CD14-positive monocyte (primary cell): ENCODE measurements at regions not wholly inside any gene's neighbourhood (a gene's known extent, or its start where the extent isn't known, plus 50 kb on each side); places are given as distances from the start of the nearest gene placed in this dataset.

Source experiments
- DNase-seq, 3 donors: peaks; one replicate each; pipeline ENCODE4 v3.0.0-alpha.2; 2011 to 2022
- H2AFZ ChIP-seq: 2 replicates; pipeline ENCODE4 v1.6.0; 2012; ENCODE audit warnings: mild to moderate bottlenecking, low read depth, low read length, inconsistent platforms; ENCODE audit not compliant: insufficient read depth, poor library complexity, severe bottlenecking
- H3K27ac ChIP-seq, 2 donors: 1 replicate in 1 of 2; 2 replicates in 1 of 2; pipeline ENCODE4 v1.5.1; 2012 to 2013; ENCODE audit warnings: low read length in 2 of 2, control low read depth in 1 of 2, inconsistent platforms in 1 of 2, low read depth in 1 of 2, mild to moderate bottlenecking in 1 of 2
- H3K27me3 ChIP-seq, 2 donors: one replicate each; pipeline versions ENCODE4 v1.6.0 to v1.6.1; 2011 to 2013; ENCODE audit warnings: low read length in 2 of 2; ENCODE audit not compliant: control insufficient read depth in 2 of 2, insufficient read depth in 2 of 2
- H3K36me3 ChIP-seq, 2 donors: replicated peaks in 1 of 2; 1 replicate in 1 of 2; 2 replicates in 1 of 2; pipeline versions ENCODE4 v1.5.1 to v1.6.1; 2012 to 2013; ENCODE audit warnings: low read length in 2 of 2, control low read depth in 1 of 2, inconsistent platforms in 1 of 2, mild to moderate bottlenecking in 1 of 2; ENCODE audit not compliant: insufficient read depth in 2 of 2, control insufficient read depth in 1 of 2
- H3K4me1 ChIP-seq, 2 donors: 1 replicate in 1 of 2; 2 replicates in 1 of 2; pipeline versions ENCODE4 v1.5.1 to v1.6.1; 2012 to 2013; ENCODE audit warnings: low read length in 2 of 2, control low read depth in 1 of 2, inconsistent platforms in 1 of 2, mild to moderate bottlenecking in 1 of 2, moderate library complexity in 1 of 2; ENCODE audit not compliant: insufficient read depth in 2 of 2, control insufficient read depth in 1 of 2
- H3K4me2 ChIP-seq: replicated peaks from 2 replicates; pipeline ENCODE3; 2012; ENCODE audit warnings: low read length, moderate library complexity, mild to moderate bottlenecking; ENCODE audit not compliant: poor library complexity, severe bottlenecking; ENCODE audit errors: extremely low read depth
- H3K4me3 ChIP-seq, 3 experiments: fragments of 200-600 bp in 1 of 3; sonication (generic) in 1 of 3; replicated peaks in 1 of 3; 1 replicate in 2 of 3; 2 replicates in 1 of 3; pipeline ENCODE4 v1.5.1; 2011 to 2013; ENCODE audit warnings: low read length in 3 of 3, mild to moderate bottlenecking in 3 of 3, control low read depth in 2 of 3, low read depth in 2 of 3, inconsistent platforms in 1 of 3, moderate library complexity in 1 of 3
- H3K79me2 ChIP-seq: 2 replicates; pipeline ENCODE4 v1.6.0; 2012; ENCODE audit warnings: mild to moderate bottlenecking, control low read depth, inconsistent platforms, low read length, moderate library complexity; ENCODE audit not compliant: insufficient read depth
- H3K9ac ChIP-seq: 2 replicates; pipeline ENCODE4 v1.6.0; 2017; ENCODE audit warnings: low read length, mild to moderate bottlenecking; ENCODE audit not compliant: insufficient read depth, poor library complexity, severe bottlenecking
- H3K9me3 ChIP-seq, 2 donors: replicated peaks in 1 of 2; 1 replicate in 1 of 2; 2 replicates in 1 of 2; pipeline versions ENCODE4 v1.5.1 to v1.6.1; 2012 to 2013; ENCODE audit warnings: low read length in 2 of 2, control low read depth in 1 of 2; ENCODE audit not compliant: control insufficient read depth in 1 of 2, insufficient read depth in 1 of 2
- H4K20me1 ChIP-seq: 2 replicates; pipeline ENCODE4 v1.6.0; 2012; ENCODE audit warnings: mild to moderate bottlenecking, low read length, control low read depth, moderate library complexity; ENCODE audit not compliant: insufficient read depth
- H3K27ac Mint-ChIP-seq, 7 donors: one replicate each; pipeline ENCODE4 v1.8.0; 2020; ENCODE audit warnings: mild to moderate bottlenecking in 7 of 7, mixed read lengths in 7 of 7, moderate library complexity in 6 of 7, inconsistent platforms in 2 of 7
- H3K27me3 Mint-ChIP-seq, 3 donors: one replicate each; pipeline ENCODE4 v1.8.0; 2021 to 2022; ENCODE audit warnings: low read depth in 3 of 3, mild to moderate bottlenecking in 3 of 3, mixed read lengths in 3 of 3, moderate library complexity in 3 of 3, inconsistent platforms in 1 of 3
- H3K36me3 Mint-ChIP-seq, 2 donors: one replicate each; pipeline ENCODE4 v1.8.0; 2020; ENCODE audit warnings: mixed read lengths in 2 of 2, inconsistent platforms in 1 of 2, mild to moderate bottlenecking in 1 of 2
- H3K4me1 Mint-ChIP-seq: one replicate; pipeline ENCODE4 v1.8.0; 2020; ENCODE audit warnings: mild to moderate bottlenecking, mixed read lengths
- H3K4me3 Mint-ChIP-seq, 2 donors: one replicate each; pipeline ENCODE4 v1.8.0; 2020; ENCODE audit warnings: mild to moderate bottlenecking in 2 of 2, mixed read lengths in 2 of 2, moderate library complexity in 1 of 2
- H3K9me3 Mint-ChIP-seq, 7 donors: one replicate each; pipeline ENCODE4 v1.8.0; 2020 to 2022; ENCODE audit warnings: mixed read lengths in 7 of 7, mild to moderate bottlenecking in 6 of 7, moderate library complexity in 6 of 7, inconsistent platforms in 2 of 7
- WGBS: methylation state at CpG from one replicate; pipeline ENCODE4 v1.1.5; 2013; ENCODE audit warnings: missing lambda C conversion rate; ENCODE audit not compliant: insufficient coverage; 5-methylcytosine and 5-hydroxymethylcytosine counted together
- intact Hi-C, 2 donors: fragments of 100-400 bp; cut with micrococcal nuclease; formaldehyde crosslinking; loops; one replicate each; pipeline versions ENCODE4 v1.15.0 to v1.15.1; 2023
- TF ChIP-seq, protein P1 (sequence below): fragments of 200-600 bp; IDR thresholded peaks from one replicate; pipeline ENCODE4 v1.8.0; 2022; ENCODE audit warnings: antibody characterized with exemption, mild to moderate bottlenecking

GRCh38 chr4:66451741-66452140, 781.5 kb upstream of the EPHA5 start:
- Mint-ChIP-seq H3K4me3 (no peak overlapping the region), H3K9me3 (no peaks in the 10 kb centered on the region), H3K36me3 (no peaks in the 10 kb centered on the region), H3K4me1 (no peaks in the 10 kb centered on the region), H3K27me3 (no peaks in the 10 kb centered on the region), H3K27ac (no peak overlapping the region)
- no peak for DNase-seq
- no peak overlapping the region for H3K4me2 ChIP-seq
- no peaks in the 10 kb centered on the region for H4K20me1 ChIP-seq
- no peaks in the 10 kb centered on the region for H3K4me1 ChIP-seq
- no peaks in the 10 kb centered on the region for H3K9me3 ChIP-seq
- H3K9ac ChIP-seq, result no peak overlapping the region
- TF ChIP-seq, protein P1, sequence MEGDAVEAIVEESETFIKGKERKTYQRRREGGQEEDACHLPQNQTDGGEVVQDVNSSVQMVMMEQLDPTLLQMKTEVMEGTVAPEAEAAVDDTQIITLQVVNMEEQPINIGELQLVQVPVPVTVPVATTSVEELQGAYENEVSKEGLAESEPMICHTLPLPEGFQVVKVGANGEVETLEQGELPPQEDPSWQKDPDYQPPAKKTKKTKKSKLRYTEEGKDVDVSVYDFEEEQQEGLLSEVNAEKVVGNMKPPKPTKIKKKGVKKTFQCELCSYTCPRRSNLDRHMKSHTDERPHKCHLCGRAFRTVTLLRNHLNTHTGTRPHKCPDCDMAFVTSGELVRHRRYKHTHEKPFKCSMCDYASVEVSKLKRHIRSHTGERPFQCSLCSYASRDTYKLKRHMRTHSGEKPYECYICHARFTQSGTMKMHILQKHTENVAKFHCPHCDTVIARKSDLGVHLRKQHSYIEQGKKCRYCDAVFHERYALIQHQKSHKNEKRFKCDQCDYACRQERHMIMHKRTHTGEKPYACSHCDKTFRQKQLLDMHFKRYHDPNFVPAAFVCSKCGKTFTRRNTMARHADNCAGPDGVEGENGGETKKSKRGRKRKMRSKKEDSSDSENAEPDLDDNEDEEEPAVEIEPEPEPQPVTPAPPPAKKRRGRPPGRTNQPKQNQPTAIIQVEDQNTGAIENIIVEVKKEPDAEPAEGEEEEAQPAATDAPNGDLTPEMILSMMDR, result no peak
- no peaks in the 10 kb centered on the region for H3K27me3 ChIP-seq
- H3K27ac ChIP-seq, result no peak overlapping the region
- H3K79me2 ChIP-seq, result no peaks in the 10 kb centered on the region
- intact Hi-C loops, result no loop called here
- no peak overlapping the region for H2AFZ ChIP-seq
- H3K36me3 ChIP-seq, result no peaks in the 10 kb centered on the region
- H3K4me3 ChIP-seq, result no peak overlapping the region

DNA sequence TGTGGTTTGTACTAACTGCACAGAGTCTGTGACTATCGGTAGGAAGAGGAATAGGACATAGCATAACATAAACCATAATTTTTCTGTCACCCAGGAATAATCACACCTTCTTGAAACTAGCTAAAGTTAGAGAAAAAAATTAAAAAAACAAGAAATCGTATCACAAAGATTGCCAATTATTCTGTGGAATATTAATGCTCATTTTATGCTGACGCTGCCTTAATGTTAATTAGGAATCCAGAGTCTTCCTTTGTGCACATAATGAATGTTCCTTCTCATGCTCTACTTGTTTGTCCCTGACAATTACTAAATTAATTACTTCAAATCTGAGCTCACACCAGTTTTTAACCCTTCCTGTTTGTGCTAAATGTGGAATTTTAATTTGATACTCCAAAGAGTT, 772.7 kb upstream of the EPHA5 start:
- H3K36me3 ChIP-seq, result no peaks in the 10 kb centered on the region
- no peak for DNase-seq
- H3K4me2 ChIP-seq, result no peak overlapping the region
- no peaks in the 10 kb centered on the region for H3K36me3 Mint-ChIP-seq
- WGBS, result no CpG with 5 or more reads among the region's 3 CpGs
- H3K4me1 Mint-ChIP-seq, result no peaks in the 10 kb centered on the region
- no peak overlapping the region for H3K27ac Mint-ChIP-seq
- no peak overlapping the region for H3K4me3 ChIP-seq
- TF ChIP-seq, protein P1, result no peak
- no peak overlapping the region for H2AFZ ChIP-seq
- no peaks in the 10 kb centered on the region for H3K9me3 ChIP-seq
- H3K79me2 ChIP-seq, result no peaks in the 10 kb centered on the region
- H3K27ac ChIP-seq, result no peak overlapping the region
- H3K9ac ChIP-seq, result no peak overlapping the region
- H3K27me3 ChIP-seq, result no peaks in the 10 kb centered on the region
- H3K4me1 ChIP-seq, result no peaks in the 10 kb centered on the region
- no peak overlapping the region for H3K4me3 Mint-ChIP-seq
- H4K20me1 ChIP-seq, result no peaks in the 10 kb centered on the region
- H3K9me3 Mint-ChIP-seq, result peaks cover 0 to 2% (median 0%) of the 10 kb centered on the region in 7 donors
- no peaks in the 10 kb centered on the region for H3K27me3 Mint-ChIP-seq
- intact Hi-C loops, result no loop called here
